H1 (cell line): ENCODE measurements at regions not wholly inside any gene's neighbourhood (a gene's known extent, or its start where the extent isn't known, plus 50 kb on each side); places are given as distances from the start of the nearest gene placed in this dataset.

ENCODE experiments used
- CTCF ChIA-PET: fragments of 300-600 bp; sonication (Branson Sonifier 250); formaldehyde crosslinking; loops from one replicate; lab custom pipeline; 2021; ENCODE audit not compliant: partially characterized antibody; lab: Charles Lee
- POLR2A ChIA-PET: fragments of 300-600 bp; sonication (Branson Sonifier 250); formaldehyde crosslinking; loops from one replicate; lab custom pipeline; 2021; ENCODE audit warnings: inconsistent platforms; ENCODE audit not compliant: partially characterized antibody; lab: Charles Lee
- DNase-seq, 2 experiments: peaks; one replicate each; pipeline versions ENCODE4 v3.0.0 to v3.0.0-alpha.2; 2010 to 2022; ENCODE audit warnings: low spot score in 2 of 2, low read depth in 1 of 2, mixed read lengths in 1 of 2
- FAIRE-seq: peaks from 2 replicates; lab custom pipeline; 2011; peaks lifted over from hg19 to GRCh38; lab: Jason Lieb, UNC
- H2AFZ ChIP-seq: 2 replicates; pipeline ENCODE4 v1.8.1; 2012; ENCODE audit warnings: low read length, inconsistent platforms
- H2AK5ac ChIP-seq: 2 replicates; pipeline ENCODE4 v1.6.1; 2013; ENCODE audit warnings: low read depth, low read length
- H2BK120ac ChIP-seq: replicated peaks from 2 replicates; pipeline ENCODE3; 2013; ENCODE audit warnings: low read depth, low read length, inconsistent platforms
- H2BK12ac ChIP-seq: 2 replicates; pipeline ENCODE4 v1.6.1; 2013; ENCODE audit warnings: low read depth, low read length
- H2BK15ac ChIP-seq: 2 replicates; pipeline ENCODE4 v1.6.1; 2013; ENCODE audit warnings: low read length
- H2BK20ac ChIP-seq: 2 replicates; pipeline ENCODE4 v1.6.1; 2013; ENCODE audit warnings: low read length
- H2BK5ac ChIP-seq: 2 replicates; pipeline ENCODE4 v1.6.1; 2013; ENCODE audit warnings: low read depth, low read length
- H3K14ac ChIP-seq: 2 replicates; pipeline ENCODE4 v1.6.1; 2013; ENCODE audit warnings: inconsistent platforms; ENCODE audit not compliant: insufficient read length
- H3K18ac ChIP-seq: 2 replicates; pipeline ENCODE4 v1.6.1; 2013; ENCODE audit warnings: low read length; ENCODE audit errors: extremely low read depth
- H3K23ac ChIP-seq: 2 replicates; pipeline ENCODE4 v1.6.1; 2013; ENCODE audit warnings: inconsistent platforms; ENCODE audit not compliant: insufficient read length
- H3K23me2 ChIP-seq: 2 replicates; pipeline ENCODE4 v1.6.1; 2013; ENCODE audit warnings: low read depth, low read length
- H3K27ac ChIP-seq: 2 replicates; pipeline ENCODE4 v1.6.1; 2011; ENCODE audit warnings: low read depth, low read length, inconsistent platforms
- H3K27me3 ChIP-seq, 4 experiments: replicated peaks in 1 of 4; 1 replicate in 1 of 4; 2 replicates in 3 of 4; pipeline versions ENCODE4 v1.6.1 to v1.8.1; 2011 to 2013; ENCODE audit warnings: low read length in 3 of 4, mild to moderate bottlenecking in 3 of 4, inconsistent platforms in 2 of 4, mixed read lengths in 2 of 4, moderate library complexity in 1 of 4; ENCODE audit not compliant: control insufficient read depth in 3 of 4, insufficient read depth in 3 of 4; ENCODE audit errors: extremely low read depth in 1 of 4
- H3K36me3 ChIP-seq, 4 experiments: 2 replicates each; pipeline versions ENCODE4 v1.6.1 to v1.8.1; 2011 to 2013; ENCODE audit warnings: mild to moderate bottlenecking in 4 of 4, low read length in 3 of 4, moderate library complexity in 2 of 4, control low read depth in 1 of 4, inconsistent platforms in 1 of 4; ENCODE audit not compliant: insufficient read depth in 4 of 4, control insufficient read depth in 2 of 4
- H3K4ac ChIP-seq: replicated peaks from 2 replicates; pipeline ENCODE3; 2013; ENCODE audit warnings: low read length, low read depth, mixed read lengths, inconsistent platforms; ENCODE audit not compliant: insufficient read length
- H3K4me1 ChIP-seq, 4 experiments: replicated peaks in 1 of 4; 1 replicate in 1 of 4; 2 replicates in 3 of 4; pipeline versions ENCODE4 v1.6.1 to v1.8.1; 2011 to 2013; ENCODE audit warnings: low read length in 3 of 4, inconsistent platforms in 2 of 4, mixed read lengths in 1 of 4; ENCODE audit not compliant: insufficient read depth in 4 of 4, control insufficient read depth in 3 of 4
- H3K4me2 ChIP-seq, 2 experiments: 2 replicates each; pipeline versions ENCODE4 v1.6.1 to v1.8.1; 2011 to 2013; ENCODE audit warnings: low read depth in 2 of 2, low read length in 2 of 2, control low read depth in 1 of 2, inconsistent platforms in 1 of 2, mild to moderate bottlenecking in 1 of 2; ENCODE audit not compliant: insufficient read depth in 1 of 2
- H3K4me3 ChIP-seq, 4 experiments: fragments of 200-600, 300-600 bp in 1 of 4; sonication (generic), shearing (Covaris generic), sonication (Bioruptor Twin) in 1 of 4; 2 replicates each; pipeline versions ENCODE4 v1.5.1 to v1.8.1; 2011 to 2016; ENCODE audit warnings: low read length in 4 of 4, low read depth in 3 of 4, control low read depth in 2 of 4, inconsistent platforms in 2 of 4, mild to moderate bottlenecking in 2 of 4, mixed read lengths in 1 of 4, moderate library complexity in 1 of 4; ENCODE audit not compliant: insufficient read depth in 2 of 4; ENCODE audit errors: extremely low read depth in 1 of 4
- H3K56ac ChIP-seq: replicated peaks from 2 replicates; pipeline ENCODE3; 2013; ENCODE audit warnings: low read depth, mild to moderate bottlenecking, mixed read lengths, low read length, inconsistent platforms; ENCODE audit not compliant: insufficient read length
- H3K79me1 ChIP-seq: 2 replicates; pipeline ENCODE4 v1.6.1; 2013; ENCODE audit warnings: low read depth, low read length, control low read depth
- H3K79me2 ChIP-seq, 2 experiments: 2 replicates each; pipeline versions ENCODE4 v1.6.1 to v1.8.1; 2012 to 2013; ENCODE audit warnings: low read length in 2 of 2, mild to moderate bottlenecking in 2 of 2, inconsistent platforms in 1 of 2; ENCODE audit not compliant: insufficient read depth in 2 of 2, control insufficient read depth in 1 of 2
- H3K9ac ChIP-seq, 4 experiments: replicated peaks in 1 of 4; 1 replicate in 1 of 4; 2 replicates in 3 of 4; pipeline versions ENCODE4 v1.6.1 to v1.8.1; 2011 to 2013; ENCODE audit warnings: low read depth in 3 of 4, low read length in 3 of 4, control low read depth in 2 of 4, mild to moderate bottlenecking in 2 of 4, moderate library complexity in 2 of 4, inconsistent platforms in 1 of 4; ENCODE audit errors: extremely low read depth in 1 of 4
- H3K9me3 ChIP-seq, 2 experiments: 2 replicates each; pipeline versions ENCODE4 v1.6.1 to v1.8.1; 2012 to 2013; ENCODE audit warnings: mild to moderate bottlenecking in 2 of 2, moderate library complexity in 2 of 2, control low read depth in 1 of 2, inconsistent platforms in 1 of 2, low read depth in 1 of 2, low read length in 1 of 2, mixed read lengths in 1 of 2; ENCODE audit not compliant: insufficient read depth in 2 of 2
- H4K20me1 ChIP-seq, 2 experiments: replicated peaks in 1 of 2; 2 replicates each; pipeline versions ENCODE3 to v1.8.1; 2011 to 2013; ENCODE audit warnings: inconsistent platforms in 2 of 2, low read length in 2 of 2, mild to moderate bottlenecking in 1 of 2; ENCODE audit not compliant: insufficient read depth in 2 of 2, control insufficient read depth in 1 of 2
- H4K5ac ChIP-seq: 2 replicates; pipeline ENCODE4 v1.6.1; 2013; ENCODE audit warnings: low read length, low read depth, mixed read lengths, inconsistent platforms; ENCODE audit not compliant: insufficient read length
- H4K8ac ChIP-seq: 2 replicates; pipeline ENCODE4 v1.8.0; 2013; ENCODE audit warnings: mild to moderate bottlenecking, moderate library complexity, low read length, inconsistent platforms; ENCODE audit not compliant: insufficient read depth; ENCODE audit errors: extremely low read depth
- H4K91ac ChIP-seq: replicated peaks from 2 replicates; pipeline ENCODE3; 2013; ENCODE audit warnings: low read length, mixed read lengths, inconsistent platforms; ENCODE audit not compliant: insufficient read length
- WGBS, 2 experiments: shearing (Covaris generic) in 1 of 2; methylation state at CpG; one replicate each; pipeline versions ENCODE4 v1.1.6 to v1.1.7; 2013 to 2015; ENCODE audit warnings: low lambda C conversion rate in 2 of 2, mixed read lengths in 2 of 2, inconsistent platforms in 1 of 2, low coverage in 1 of 2, missing lambda C conversion rate in 1 of 2; ENCODE audit not compliant: insufficient replicate concordance in 2 of 2, insufficient coverage in 1 of 2, insufficient read length in 1 of 2; ENCODE audit errors: extremely low coverage in 1 of 2, missing lambda C conversion rate in 1 of 2; 5-methylcytosine and 5-hydroxymethylcytosine counted together

DNA sequence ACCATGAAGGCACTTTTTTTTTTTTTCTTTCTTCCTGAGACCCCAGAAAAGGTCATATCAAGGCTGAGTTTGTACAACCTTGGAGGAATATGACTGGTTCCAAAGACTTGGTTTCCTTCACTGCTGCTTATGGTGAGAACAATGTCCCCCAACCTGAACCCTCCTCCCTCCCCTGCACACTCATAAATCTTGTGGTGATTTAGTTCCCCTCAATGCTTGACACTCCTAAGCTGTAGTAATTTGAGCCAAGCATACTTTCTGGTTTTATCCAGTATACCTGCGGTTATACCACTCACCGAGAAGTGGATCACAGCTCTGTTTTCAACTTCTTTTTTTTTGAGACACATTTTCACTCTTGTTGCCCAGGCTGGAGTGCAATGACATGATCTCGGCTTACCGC is 149.9 kb upstream of the KLF4 start:
- Histone ChIP-seq H3K27ac (no peak overlapping the region), H3K4me1 (peaks cover 3 to 5% (median 3%) of the 10 kb centered on the region in 4 experiments; a peak in 5 of 7 replicates), H3K56ac (no peak overlapping the region), H2BK5ac (no peak overlapping the region), H4K5ac (no peak overlapping the region), H3K18ac (no peak overlapping the region), H4K91ac (peak overlapping the region; percentile 35), H2BK12ac (no peak overlapping the region), H2BK20ac (no peak overlapping the region), H3K27me3 (peaks cover 0 to 6% (median 1%) of the 10 kb centered on the region in 4 experiments; a peak in 3 of 7 replicates), H3K4me3 (no peak overlapping the region), H3K9me3 (no peaks in the 10 kb centered on the region), H3K79me1 (no peaks in the 10 kb centered on the region), H2BK120ac (no peak overlapping the region), H2AK5ac (no peak overlapping the region), H4K20me1 (no peaks in the 10 kb centered on the region), H3K4ac (no peak overlapping the region), H4K8ac (no peak overlapping the region), H3K23me2 (peaks cover 2% of the 10 kb centered on the region; the same call in 1 of the 2 replicates), H3K14ac (no peak overlapping the region), H3K9ac (no peak overlapping the region), H2BK15ac (no peak overlapping the region), H3K79me2 (no peaks in the 10 kb centered on the region), H3K23ac (no peak overlapping the region), H2AFZ (no peak overlapping the region), H3K4me2 (no peak overlapping the region), H3K36me3 (no peaks in the 10 kb centered on the region)
- DNase-seq, result no peak
- FAIRE-seq, result no peak
- CTCF ChIA-PET, result interaction anchor here (1.4 to 1.6 kb wide), 2 partner anchors 11 to 14 kb away, joined by 4 read pairs; no protein-coding TSS in a partner anchor
- POLR2A ChIA-PET, result interaction anchor here (0.7 kb wide), 1 partner anchor 1248 kb away, joined by 3 read pairs; no protein-coding TSS in a partner anchor
- 98% methylated on average over 4 of the region's 4 CpGs; no CpG with 5 or more reads in 1 of the 2 experiments for WGBS, 2 experiments
